ENCODE measurements at regions not wholly inside any gene's neighbourhood (a gene's known extent, or its start where the extent isn't known, plus 50 kb on each side); places are given as distances from the start of the nearest gene placed in this dataset.
"Not testable (repeated sequence)": the region's sequence is repeated elsewhere in the genome, so short reads cannot be mapped to it uniquely, and the experiment has no call there.

- no peak overlapping the region for H3K27ac ChIP-seq
- no peak for TF ChIP-seq CTCF (conservative IDR thresholded peaks at IDR 0.05)
Measured at GRCh38 chr1:233750139-233750538, 136.2 kb downstream of the KCNK1 start.

- TF ChIP-seq CTCF (conservative IDR thresholded peaks at IDR 0.05) = no peak
- H3K27ac ChIP-seq = no peak overlapping the region
Measured at GRCh38 chr1:233759665-233760064, 144.8 kb upstream of the SLC35F3 start.

GRCh38 chr1:233764304-233764703 lies 140.2 kb upstream of the SLC35F3 start:
- H3K27ac ChIP-seq = not testable (repeated sequence)

GRCh38 chr1:233777566-233777965 lies 126.9 kb upstream of the SLC35F3 start:
- no peak overlapping the region for H3K27ac ChIP-seq
- TF ChIP-seq CTCF (conservative IDR thresholded peaks at IDR 0.05) = no peak

- no peak for TF ChIP-seq CTCF (conservative IDR thresholded peaks at IDR 0.05)
- no peak overlapping the region for H3K27ac ChIP-seq
Measured at GRCh38 chr1:233780049-233780448, 124.4 kb upstream of the SLC35F3 start.

- no peak for TF ChIP-seq CTCF (conservative IDR thresholded peaks at IDR 0.05)
- H3K27ac ChIP-seq = no peak overlapping the region
Measured at GRCh38 chr1:233782937-233783586, 121.4 kb upstream of the SLC35F3 start.

- no peak overlapping the region for H3K27ac ChIP-seq
- TF ChIP-seq CTCF (conservative IDR thresholded peaks at IDR 0.05) = no peak
Measured at GRCh38 chr1:233787599-233787998, 116.9 kb upstream of the SLC35F3 start.

- H3K27ac ChIP-seq = no peak overlapping the region
- TF ChIP-seq CTCF (conservative IDR thresholded peaks at IDR 0.05) = no peak
Measured at GRCh38 chr1:233788687-233789086, 115.8 kb upstream of the SLC35F3 start.

All from VCaP (cell line).